HUES48 (cell line): ENCODE measurements at regions not wholly inside any gene's neighbourhood (a gene's known extent, or its start where the extent isn't known, plus 50 kb on each side); places are given as distances from the start of the nearest gene placed in this dataset.

Source experiments
- H3K27ac ChIP-seq: one replicate; pipeline ENCODE4 v1.7.0; 2013; ENCODE audit warnings: low read depth, low read length, inconsistent platforms
- H3K27me3 ChIP-seq: 2 replicates; pipeline ENCODE4 v1.6.1; 2013; ENCODE audit warnings: mild to moderate bottlenecking, low read length; ENCODE audit not compliant: control insufficient read depth, insufficient read depth
- H3K36me3 ChIP-seq: 2 replicates; pipeline ENCODE4 v1.6.1; 2013; ENCODE audit warnings: low read length; ENCODE audit not compliant: control insufficient read depth, insufficient read depth
- H3K4me1 ChIP-seq: 2 replicates; pipeline ENCODE4 v1.6.1; 2013; ENCODE audit warnings: mild to moderate bottlenecking, low read length; ENCODE audit not compliant: control insufficient read depth, insufficient read depth
- H3K4me3 ChIP-seq: 2 replicates; pipeline ENCODE4 v1.5.1; 2013; ENCODE audit warnings: mild to moderate bottlenecking, low read depth, low read length
- H3K9ac ChIP-seq: 2 replicates; pipeline ENCODE4 v1.6.1; 2013; ENCODE audit warnings: mild to moderate bottlenecking, low read depth, low read length, moderate library complexity
- H3K9me3 ChIP-seq: 2 replicates; pipeline ENCODE4 v1.6.1; 2013; ENCODE audit warnings: low read length; ENCODE audit not compliant: control insufficient read depth, insufficient read depth

- no peak overlapping the region for H3K9ac ChIP-seq
- no peaks in the 10 kb centered on the region for H3K9me3 ChIP-seq
- no peak overlapping the region for H3K27ac ChIP-seq
- H3K4me3 ChIP-seq: no peak overlapping the region
- H3K4me1 ChIP-seq: no peaks in the 10 kb centered on the region
- H3K36me3 ChIP-seq: no peaks in the 10 kb centered on the region
- no peaks in the 10 kb centered on the region for H3K27me3 ChIP-seq
Measured at GRCh38 chr6:101202867-101203374, 190.6 kb upstream of the GRIK2 start.

- H3K9ac ChIP-seq: no peak overlapping the region
- no peaks in the 10 kb centered on the region for H3K36me3 ChIP-seq
- H3K27ac ChIP-seq: no peak overlapping the region
- H3K27me3 ChIP-seq: no peaks in the 10 kb centered on the region
- no peaks in the 10 kb centered on the region for H3K4me1 ChIP-seq
- no peak overlapping the region for H3K4me3 ChIP-seq
- no peaks in the 10 kb centered on the region for H3K9me3 ChIP-seq
Measured at GRCh38 chr6:101203664-101204063, 189.8 kb upstream of the GRIK2 start.

- Histone ChIP-seq H3K9ac (no peak overlapping the region), H3K27me3 (no peaks in the 10 kb centered on the region), H3K4me1 (no peaks in the 10 kb centered on the region), H3K9me3 (no peaks in the 10 kb centered on the region), H3K36me3 (no peaks in the 10 kb centered on the region), H3K4me3 (no peak overlapping the region), H3K27ac (no peak overlapping the region)
Measured at GRCh38 chr6:101208152-101208551, 185.4 kb upstream of the GRIK2 start.

GRCh38 chr6:101212640-101213039 lies 180.9 kb upstream of the GRIK2 start:
- H3K27ac ChIP-seq: no peak overlapping the region
- H3K27me3 ChIP-seq: no peaks in the 10 kb centered on the region
- H3K4me1 ChIP-seq: no peaks in the 10 kb centered on the region
- no peaks in the 10 kb centered on the region for H3K9me3 ChIP-seq
- H3K4me3 ChIP-seq: no peak overlapping the region
- H3K36me3 ChIP-seq: no peaks in the 10 kb centered on the region
- no peak overlapping the region for H3K9ac ChIP-seq

GRCh38 chr6:101222007-101222406 lies 171.5 kb upstream of the GRIK2 start:
- Histone ChIP-seq H3K36me3 (no peaks in the 10 kb centered on the region), H3K27me3 (no peaks in the 10 kb centered on the region), H3K27ac (no peak overlapping the region), H3K9ac (no peak overlapping the region), H3K4me1 (peaks cover 7% of the 10 kb centered on the region; the same call in 1 of the 2 replicates), H3K9me3 (peaks cover 18% of the 10 kb centered on the region), H3K4me3 (no peak overlapping the region)

GRCh38 chr6:101224751-101225150 lies 168.8 kb upstream of the GRIK2 start:
- H3K27ac ChIP-seq: no peak overlapping the region
- H3K4me1 ChIP-seq: peaks cover 7% of the 10 kb centered on the region; the same call in 1 of the 2 replicates

GRCh38 chr6:101226677-101227135 lies 166.8 kb upstream of the GRIK2 start:
- Histone ChIP-seq H3K4me1 (peaks cover 7% of the 10 kb centered on the region; the same call in 1 of the 2 replicates), H3K36me3 (no peaks in the 10 kb centered on the region), H3K27me3 (no peaks in the 10 kb centered on the region), H3K4me3 (no peak overlapping the region), H3K9me3 (peaks cover 18% of the 10 kb centered on the region), H3K9ac (no peak overlapping the region), H3K27ac (no peak overlapping the region)

More at GRCh38 chr6:101224751-101225150, 168.8 kb upstream of the GRIK2 start:
- H3K9me3 ChIP-seq: peaks cover 18% of the 10 kb centered on the region
- H3K9ac ChIP-seq: no peak overlapping the region
- no peaks in the 10 kb centered on the region for H3K27me3 ChIP-seq
- no peaks in the 10 kb centered on the region for H3K36me3 ChIP-seq
- H3K4me3 ChIP-seq: no peak overlapping the region

- H3K4me3 ChIP-seq: no peak overlapping the region
- 0 out of 2 replicates have a peak, but pooled peaks cover under 1% of the 10 kb centered on the region for H3K9me3 ChIP-seq
- no peaks in the 10 kb centered on the region for H3K36me3 ChIP-seq
- no peak overlapping the region for H3K27ac ChIP-seq
- H3K27me3 ChIP-seq: no peaks in the 10 kb centered on the region
- H3K4me1 ChIP-seq: peaks cover 7% of the 10 kb centered on the region; the same call in 1 of the 2 replicates
- H3K9ac ChIP-seq: no peak overlapping the region
Measured at GRCh38 chr6:101230866-101231265, 162.6 kb upstream of the GRIK2 start.

- H3K4me3 ChIP-seq: no peak overlapping the region
- H3K9ac ChIP-seq: no peak overlapping the region
- H3K36me3 ChIP-seq: no peaks in the 10 kb centered on the region
- H3K4me1 ChIP-seq: peaks cover under 1% of the 10 kb centered on the region; the same call in 1 of the 2 replicates
- H3K27me3 ChIP-seq: no peaks in the 10 kb centered on the region
- no peaks in the 10 kb centered on the region for H3K9me3 ChIP-seq
- H3K27ac ChIP-seq: no peak overlapping the region
Measured at GRCh38 chr6:101231606-101232235, 161.8 kb upstream of the GRIK2 start.

GRCh38 chr6:101232961-101233360 lies 160.5 kb upstream of the GRIK2 start:
- Histone ChIP-seq H3K4me1 (no peaks in the 10 kb centered on the region), H3K27ac (no peak overlapping the region), H3K27me3 (no peaks in the 10 kb centered on the region), H3K9ac (no peak overlapping the region), H3K9me3 (no peaks in the 10 kb centered on the region), H3K36me3 (no peaks in the 10 kb centered on the region), H3K4me3 (no peak overlapping the region)

- Histone ChIP-seq H3K27ac (no peak overlapping the region), H3K27me3 (no peaks in the 10 kb centered on the region), H3K4me1 (peaks cover 3% of the 10 kb centered on the region; the same call in 1 of the 2 replicates), H3K9me3 (no peaks in the 10 kb centered on the region), H3K4me3 (no peak overlapping the region), H3K36me3 (no peaks in the 10 kb centered on the region), H3K9ac (no peak overlapping the region)
Measured at GRCh38 chr6:101236709-101237108, 156.8 kb upstream of the GRIK2 start.
